ENCODE measurements at regions not wholly inside any gene's neighbourhood (a gene's known extent, or its start where the extent isn't known, plus 50 kb on each side); places are given as distances from the start of the nearest gene placed in this dataset.

DNA sequence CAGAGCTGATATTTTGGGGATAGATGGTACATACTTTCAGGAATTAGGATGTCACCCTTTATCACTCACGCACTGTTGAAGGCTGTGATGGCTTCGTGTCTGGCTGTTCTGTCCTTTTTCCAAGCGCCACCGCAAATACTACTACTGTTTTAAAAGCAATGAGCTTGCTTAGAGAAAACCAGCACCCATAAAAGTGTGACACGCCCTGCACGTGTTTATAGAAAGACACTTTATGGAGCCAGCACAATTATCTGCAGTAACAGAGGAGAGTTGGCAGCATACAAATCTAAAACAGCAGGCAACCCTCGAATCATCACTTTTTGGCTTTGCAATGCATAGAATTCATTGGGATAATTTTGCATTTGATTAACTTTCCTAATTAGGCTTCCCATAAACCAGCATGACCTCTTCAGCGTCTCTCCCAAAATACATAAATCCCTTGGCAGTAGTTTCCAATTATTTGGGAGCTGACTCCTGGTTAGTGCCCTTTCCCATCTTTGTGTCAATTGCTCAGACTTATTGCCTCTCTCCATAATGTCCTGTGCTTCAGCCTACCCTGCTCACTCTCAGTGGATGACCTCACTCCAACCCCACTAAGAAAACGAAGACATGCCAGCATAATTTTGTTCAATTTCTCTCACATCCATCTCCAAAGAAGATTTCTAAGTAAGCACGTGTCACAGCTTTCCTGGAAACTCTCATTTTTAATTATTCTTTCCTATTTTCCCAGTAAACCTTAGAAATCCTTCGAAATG is 118.7 kb upstream of the LARGE1 start:
- ChIA-PET CTCF (no interaction called here), POLR2A (no interaction called here), RAD21 (ENCODE audit: low non-redundant PET in 1 of 2, low total read pairs in 2 of 2, uncharacterized antibody in 2 of 2, unreplicated experiment in 2 of 2) (no interaction called here)
- no peaks in the 10 kb centered on the region for H3K27me3 ChIP-seq (ENCODE audit: insufficient read depth, low read length)
- H3K9me2 ChIP-seq (ENCODE audit: insufficient read depth) = no peaks in the 10 kb centered on the region
- no peaks in the 10 kb centered on the region for H3K36me3 ChIP-seq (ENCODE audit: control insufficient read depth in 1 of 2, insufficient read depth in 2 of 2, low read length in 2 of 2)
- ATAC-seq (no peak), DNase-seq (ENCODE audit: low read depth, low spot score) (no peak)
- no peak overlapping the region for H3K27ac ChIP-seq (ENCODE audit: low read depth, low read length)
- peaks cover 10 to 61% of the 10 kb centered on the region in 2 experiments; a peak in 2 of 4 replicates for H3K9me3 ChIP-seq (ENCODE audit: control insufficient read depth in 1 of 2, insufficient read depth in 1 of 2, low read depth in 1 of 2, low read length in 2 of 2)
- no peak overlapping the region for H3K4me3 ChIP-seq (replicated peaks in 1 of 2; ENCODE audit: low read depth in 1 of 2, low read length in 2 of 2)
- H4K20me1 ChIP-seq (ENCODE audit: insufficient read depth) = no peaks in the 10 kb centered on the region
- no peaks in the 10 kb centered on the region for H3K4me1 ChIP-seq (ENCODE audit: control insufficient read depth in 1 of 2, insufficient read depth in 2 of 2, low read length in 2 of 2)
- H2AFZ ChIP-seq (ENCODE audit: low read depth, low read length, poor library complexity, severe bottlenecking) = no peak overlapping the region
- H3K79me2 ChIP-seq (ENCODE audit: insufficient read depth, low read length) = no peaks in the 10 kb centered on the region
- no peak overlapping the region for H3K4me2 ChIP-seq (ENCODE audit: low read length)
- no peak overlapping the region for H3K9ac ChIP-seq (ENCODE audit: low read length)
- TF ChIP-seq ZNF274 (IDR thresholded peaks at IDR 0.05; ENCODE audit: low read depth, low read length) (no peak), RAD21 (IDR thresholded peaks at IDR 0.05; ENCODE audit: low read depth) (no peak)
- intact Hi-C loops (cut with micrococcal nuclease) = no loop called here
- BruUV-seq (replicated peaks) = no TSS peak

DNA sequence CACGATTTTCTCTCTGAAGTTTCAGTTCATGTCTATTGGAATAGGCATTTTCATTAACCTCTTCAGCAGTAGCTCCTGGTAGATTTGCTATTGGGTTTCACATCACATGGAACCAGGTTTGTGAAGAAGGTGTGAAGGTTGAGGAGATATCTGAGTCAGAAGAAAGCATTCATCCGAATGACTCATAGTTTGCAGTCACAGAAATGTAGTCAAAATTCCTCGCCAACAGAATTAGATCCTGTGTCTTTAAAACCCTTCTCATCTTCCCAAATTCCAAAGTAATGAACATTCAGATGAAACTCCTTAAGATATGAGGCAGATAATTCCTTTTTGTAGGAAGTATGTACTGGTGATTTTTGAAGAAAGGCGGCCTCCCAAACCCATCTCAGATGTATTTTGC is 125.0 kb upstream of the LARGE1 start:
- H3K9ac ChIP-seq (ENCODE audit: low read length) = no peak overlapping the region
- no peaks in the 10 kb centered on the region for H3K9me2 ChIP-seq (ENCODE audit: insufficient read depth)
- no peak for TF ChIP-seq EZH2 (IDR thresholded peaks at IDR 0.05)
- TF ChIP-seq, protein P1, sequence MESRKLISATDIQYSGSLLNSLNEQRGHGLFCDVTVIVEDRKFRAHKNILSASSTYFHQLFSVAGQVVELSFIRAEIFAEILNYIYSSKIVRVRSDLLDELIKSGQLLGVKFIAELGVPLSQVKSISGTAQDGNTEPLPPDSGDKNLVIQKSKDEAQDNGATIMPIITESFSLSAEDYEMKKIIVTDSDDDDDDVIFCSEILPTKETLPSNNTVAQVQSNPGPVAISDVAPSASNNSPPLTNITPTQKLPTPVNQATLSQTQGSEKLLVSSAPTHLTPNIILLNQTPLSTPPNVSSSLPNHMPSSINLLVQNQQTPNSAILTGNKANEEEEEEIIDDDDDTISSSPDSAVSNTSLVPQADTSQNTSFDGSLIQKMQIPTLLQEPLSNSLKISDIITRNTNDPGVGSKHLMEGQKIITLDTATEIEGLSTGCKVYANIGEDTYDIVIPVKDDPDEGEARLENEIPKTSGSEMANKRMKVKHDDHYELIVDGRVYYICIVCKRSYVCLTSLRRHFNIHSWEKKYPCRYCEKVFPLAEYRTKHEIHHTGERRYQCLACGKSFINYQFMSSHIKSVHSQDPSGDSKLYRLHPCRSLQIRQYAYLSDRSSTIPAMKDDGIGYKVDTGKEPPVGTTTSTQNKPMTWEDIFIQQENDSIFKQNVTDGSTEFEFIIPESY (IDR thresholded peaks at IDR 0.05; ENCODE audit: extremely low read depth, insufficient replicate concordance, low read length) = no peak
- TF ChIP-seq EZH2phosphoT487 (IDR thresholded peaks at IDR 0.05; ENCODE audit: borderline replicate concordance) = no peak
- TF ChIP-seq CEBPB (IDR thresholded peaks at IDR 0.05; ENCODE audit: low read depth) = no peak
- no peak for TF ChIP-seq ELF1 (IDR thresholded peaks at IDR 0.05; ENCODE audit: borderline replicate concordance, low read depth)
- intact Hi-C loops (cut with micrococcal nuclease) = no loop called here
- no peak overlapping the region for H2AFZ ChIP-seq (ENCODE audit: low read depth, low read length, poor library complexity, severe bottlenecking)
- peaks cover 13 to 74% of the 10 kb centered on the region in 2 experiments; a peak in 2 of 4 replicates for H3K9me3 ChIP-seq (ENCODE audit: control insufficient read depth in 1 of 2, insufficient read depth in 1 of 2, low read depth in 1 of 2, low read length in 2 of 2)
- ChIA-PET CTCF (no interaction called here), POLR2A (no interaction called here), RAD21 (ENCODE audit: low non-redundant PET in 1 of 2, low total read pairs in 2 of 2, uncharacterized antibody in 2 of 2, unreplicated experiment in 2 of 2) (no interaction called here)
- no peaks in the 10 kb centered on the region for H3K27me3 ChIP-seq (ENCODE audit: insufficient read depth, low read length)
- no TSS peak for BruUV-seq (replicated peaks)
- no peaks in the 10 kb centered on the region for H3K4me1 ChIP-seq (ENCODE audit: control insufficient read depth in 1 of 2, insufficient read depth in 2 of 2, low read length in 2 of 2)
- H4K20me1 ChIP-seq (ENCODE audit: insufficient read depth) = no peaks in the 10 kb centered on the region
- H3K79me2 ChIP-seq (ENCODE audit: insufficient read depth, low read length) = no peaks in the 10 kb centered on the region
- DNase-seq (ENCODE audit: low read depth, low spot score) = no peak
- ATAC-seq = no peak
- no peaks in the 10 kb centered on the region for H3K36me3 ChIP-seq (ENCODE audit: control insufficient read depth in 1 of 2, insufficient read depth in 2 of 2, low read length in 2 of 2)
- no peak overlapping the region for H3K4me3 ChIP-seq (replicated peaks in 1 of 2; ENCODE audit: low read depth in 1 of 2, low read length in 2 of 2)
- no peak overlapping the region for H3K4me2 ChIP-seq (ENCODE audit: low read length)
- H3K27ac ChIP-seq (ENCODE audit: low read depth, low read length) = no peak overlapping the region
